Testis (tissue), 2 donors: ENCODE measurements at regions not wholly inside any gene's neighbourhood (a gene's known extent, or its start where the extent isn't known, plus 50 kb on each side); places are given as distances from the start of the nearest gene placed in this dataset.

Source experiments
- DNase-seq: peaks from one replicate; pipeline ENCODE4 v3.0.0-alpha.2; 2019
- H3K27ac ChIP-seq, 2 donors: fragments of 200-600 bp; sonication (generic); one replicate each; pipeline ENCODE4 v1.5.1; 2019
- H3K27me3 ChIP-seq: fragments of 200-600 bp; sonication (generic); one replicate; pipeline ENCODE4 v1.5.1; 2019
- H3K36me3 ChIP-seq: fragments of 200-600 bp; sonication (generic); one replicate; pipeline ENCODE4 v1.5.1; 2017; ENCODE audit warnings: low read depth; ENCODE audit errors: missing control alignments
- H3K4me1 ChIP-seq: fragments of 200-600 bp; sonication (generic); one replicate; pipeline ENCODE4 v1.5.1; 2019
- H3K4me3 ChIP-seq, 2 donors: fragments of 200-600 bp; sonication (generic); one replicate each; pipeline ENCODE4 v1.5.1; 2017 to 2019
- H3K9me3 ChIP-seq: fragments of 200-600 bp; sonication (generic); one replicate; pipeline ENCODE4 v1.5.1; 2017
- POLR2A ChIP-seq: fragments of 450-650 bp; IDR thresholded peaks from one replicate; pipeline ENCODE4 v1.6.1; 2017; ENCODE audit warnings: antibody characterized with exemption, mild to moderate bottlenecking, moderate library complexity
- WGBS, 2 donors: methylation state at CpG; one replicate each; pipeline ENCODE4 v1.1.5; 2018; 5-methylcytosine and 5-hydroxymethylcytosine counted together
- intact Hi-C: fragments of 100-400 bp; cut with DNase I; formaldehyde crosslinking; loops from one replicate; pipeline ENCODE4 v1.15.1; 2023; ENCODE audit warnings: low total_unique reads
- TF ChIP-seq, protein P1 (sequence below), 3 experiments: fragments of 450-650 bp in 2 of 3; fragments of 200-600 bp in 1 of 3; sonication (generic) in 1 of 3; IDR thresholded peaks; one replicate each; pipeline ENCODE4 v1.5.1; 2016 to 2019; ENCODE audit warnings: antibody characterized with exemption in 3 of 3, mild to moderate bottlenecking in 2 of 3, moderate library complexity in 1 of 3

DNA sequence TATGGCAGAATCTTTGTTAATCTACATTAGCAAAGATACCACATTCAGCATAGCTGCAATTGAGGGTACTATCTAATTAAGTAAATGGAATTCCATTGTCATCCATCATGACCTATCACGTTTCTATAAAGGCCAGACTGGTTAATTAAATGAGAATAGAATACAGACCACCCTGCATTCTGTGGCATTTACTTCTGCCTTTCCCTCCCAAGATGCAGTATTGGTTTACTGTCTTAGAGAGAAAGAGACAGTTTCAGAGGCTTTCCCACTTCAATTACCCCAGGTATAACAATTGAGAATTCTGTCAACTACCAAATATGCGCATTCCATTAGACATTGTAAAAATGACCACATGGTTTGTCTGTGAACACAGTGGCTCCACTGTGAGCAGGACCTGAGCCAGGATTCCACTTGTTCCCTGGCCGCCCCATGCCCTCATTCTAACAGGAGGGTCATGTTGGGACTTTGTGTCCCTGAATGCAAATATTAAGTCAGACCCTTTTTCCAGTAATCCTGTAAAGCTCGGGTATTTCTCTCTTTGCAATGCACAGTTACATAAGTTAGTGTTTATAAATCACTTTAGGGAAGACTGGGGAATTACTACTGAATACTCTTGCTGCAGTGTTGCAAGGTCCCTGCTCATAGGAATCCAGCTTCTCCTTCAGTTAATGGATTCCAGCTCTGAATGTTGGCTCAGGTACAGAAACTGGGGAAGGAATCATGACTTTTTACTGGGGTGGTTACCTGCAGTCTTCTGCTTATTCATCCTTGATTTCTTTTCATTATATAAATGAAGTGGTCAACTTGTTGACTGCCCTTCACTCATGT, 261.0 kb downstream of the PDGFC start:
- Histone ChIP-seq H3K27ac (no peak overlapping the region), H3K4me3 (no peak overlapping the region), H3K27me3 (no peaks in the 10 kb centered on the region), H3K36me3 (no peaks in the 10 kb centered on the region), H3K9me3 (no peaks in the 10 kb centered on the region), H3K4me1 (no peaks in the 10 kb centered on the region)
- 80 to 82% methylated on average over 4 of the region's 4 CpGs for WGBS, 2 donors
- intact Hi-C loops: no loop called here
- no peak for DNase-seq
- TF ChIP-seq, protein P1, sequence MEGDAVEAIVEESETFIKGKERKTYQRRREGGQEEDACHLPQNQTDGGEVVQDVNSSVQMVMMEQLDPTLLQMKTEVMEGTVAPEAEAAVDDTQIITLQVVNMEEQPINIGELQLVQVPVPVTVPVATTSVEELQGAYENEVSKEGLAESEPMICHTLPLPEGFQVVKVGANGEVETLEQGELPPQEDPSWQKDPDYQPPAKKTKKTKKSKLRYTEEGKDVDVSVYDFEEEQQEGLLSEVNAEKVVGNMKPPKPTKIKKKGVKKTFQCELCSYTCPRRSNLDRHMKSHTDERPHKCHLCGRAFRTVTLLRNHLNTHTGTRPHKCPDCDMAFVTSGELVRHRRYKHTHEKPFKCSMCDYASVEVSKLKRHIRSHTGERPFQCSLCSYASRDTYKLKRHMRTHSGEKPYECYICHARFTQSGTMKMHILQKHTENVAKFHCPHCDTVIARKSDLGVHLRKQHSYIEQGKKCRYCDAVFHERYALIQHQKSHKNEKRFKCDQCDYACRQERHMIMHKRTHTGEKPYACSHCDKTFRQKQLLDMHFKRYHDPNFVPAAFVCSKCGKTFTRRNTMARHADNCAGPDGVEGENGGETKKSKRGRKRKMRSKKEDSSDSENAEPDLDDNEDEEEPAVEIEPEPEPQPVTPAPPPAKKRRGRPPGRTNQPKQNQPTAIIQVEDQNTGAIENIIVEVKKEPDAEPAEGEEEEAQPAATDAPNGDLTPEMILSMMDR (IDR thresholded peaks at IDR 0.05): no peak
- no peak for TF ChIP-seq POLR2A

- Histone ChIP-seq H3K9me3 (no peaks in the 10 kb centered on the region), H3K4me3 (no peak overlapping the region), H3K4me1 (no peaks in the 10 kb centered on the region), H3K27me3 (no peaks in the 10 kb centered on the region), H3K27ac (no peak overlapping the region), H3K36me3 (no peaks in the 10 kb centered on the region)
- TF ChIP-seq, protein P1 (IDR thresholded peaks at IDR 0.05): no peak
- no peak for TF ChIP-seq POLR2A
- WGBS, 2 donors: 57 to 62% methylated on average over 1 of the region's 1 CpG
- intact Hi-C loops: no loop called here
- DNase-seq: no peak
Measured at GRCh38 chr4:156705311-156705710, 266.3 kb downstream of the PDGFC start.

DNA sequence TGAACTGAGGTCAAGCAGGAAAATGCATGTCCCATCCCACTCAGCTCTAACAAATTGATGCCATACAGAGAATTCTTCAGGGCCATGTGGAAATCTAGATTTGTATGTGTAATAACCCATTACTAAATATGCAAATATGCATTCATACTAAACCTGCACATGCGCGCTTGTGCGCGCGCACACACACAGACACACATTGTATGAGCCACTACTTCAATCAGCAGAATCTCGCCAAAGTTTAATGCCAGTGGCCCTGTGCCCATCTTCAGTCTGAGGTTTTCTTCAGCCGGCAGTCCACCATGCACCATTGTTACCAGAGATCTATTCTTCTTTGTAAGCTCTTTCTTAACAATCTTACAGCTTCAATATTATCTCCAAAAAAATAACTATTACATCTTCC, 276.4 kb downstream of the PDGFC start:
- no peak for DNase-seq
- H3K36me3 ChIP-seq: no peaks in the 10 kb centered on the region
- H3K4me3 ChIP-seq: no peak overlapping the region
- H3K27ac ChIP-seq: no peak overlapping the region
- H3K4me1 ChIP-seq: no peaks in the 10 kb centered on the region
- H3K9me3 ChIP-seq: no peaks in the 10 kb centered on the region
- H3K27me3 ChIP-seq: no peaks in the 10 kb centered on the region
- intact Hi-C loops: no loop called here
- 60 to 73% methylated on average over 7 of the region's 7 CpGs for WGBS, 2 donors
- TF ChIP-seq POLR2A: no peak
- TF ChIP-seq, protein P1 (IDR thresholded peaks at IDR 0.05): no peak

- TF ChIP-seq, protein P1 (IDR thresholded peaks at IDR 0.05): no peak
- no peak for TF ChIP-seq POLR2A
Measured at GRCh38 chr4:156694413-156694812, 277.2 kb downstream of the PDGFC start.

GRCh38 chr4:156693557-156693956, 278.0 kb downstream of the PDGFC start:
- intact Hi-C loops: no loop called here
- DNase-seq: no peak
- WGBS, 2 donors: 38 to 41% methylated on average over 1 of the region's 1 CpG
- no peaks in the 10 kb centered on the region for H3K4me1 ChIP-seq
- H3K9me3 ChIP-seq: no peaks in the 10 kb centered on the region
- TF ChIP-seq, protein P1 (IDR thresholded peaks at IDR 0.05): no peak
- TF ChIP-seq POLR2A: no peak
- no peak overlapping the region for H3K4me3 ChIP-seq
- H3K27me3 ChIP-seq: no peaks in the 10 kb centered on the region
- no peak overlapping the region for H3K27ac ChIP-seq
- H3K36me3 ChIP-seq: no peaks in the 10 kb centered on the region

More at GRCh38 chr4:156694413-156694812, 277.2 kb downstream of the PDGFC start:
- intact Hi-C loops: no loop called here
- no peak for DNase-seq
- Histone ChIP-seq H3K4me1 (no peaks in the 10 kb centered on the region), H3K36me3 (no peaks in the 10 kb centered on the region), H3K27ac (no peak overlapping the region), H3K4me3 (no peak overlapping the region), H3K9me3 (no peaks in the 10 kb centered on the region), H3K27me3 (no peaks in the 10 kb centered on the region)
- WGBS, 2 donors: 47 to 55% methylated on average over 3 of the region's 3 CpGs
